GM21529 (cell line): ENCODE measurements at regions not wholly inside any gene's neighbourhood (a gene's known extent, or its start where the extent isn't known, plus 50 kb on each side); places are given as distances from the start of the nearest gene placed in this dataset.
"Not testable (repeated sequence)": the region's sequence is repeated elsewhere in the genome, so short reads cannot be mapped to it uniquely, and the experiment has no call there.

Source experiments
- ATAC-seq: cut with Tn5 transposase; IDR thresholded peaks from one replicate; pipeline ENCODE4 v1.9.1; 2021; ENCODE audit not compliant: unreplicated experiment

- ATAC-seq = no peak
These were observed 181.4 kb upstream of the UGT8 start for GRCh38 chr4:114417214-114417613.

- no peak for ATAC-seq
These were observed 178.5 kb upstream of the UGT8 start for GRCh38 chr4:114420069-114420468.

GRCh38 chr4:114423582-114423981 lies 175.0 kb upstream of the UGT8 start:
- peak; percentile 100 for ATAC-seq

- ATAC-seq = no peak
These were observed 163.5 kb upstream of the UGT8 start for GRCh38 chr4:114435116-114435515.

GRCh38 chr4:114442856-114443255 lies 155.8 kb upstream of the UGT8 start:
- no peak for ATAC-seq

GRCh38 chr4:114444211-114444610 lies 154.4 kb upstream of the UGT8 start:
- ATAC-seq = no peak

- not testable (repeated sequence) for ATAC-seq
These were observed 150.6 kb upstream of the UGT8 start for GRCh38 chr4:114447963-114448516.

GRCh38 chr4:114458728-114459127 lies 139.9 kb upstream of the UGT8 start:
- ATAC-seq = no peak

GRCh38 chr4:114464726-114465272 lies 133.8 kb upstream of the UGT8 start:
- ATAC-seq = no peak

- ATAC-seq = no peak
These were observed 132.8 kb upstream of the UGT8 start for GRCh38 chr4:114465766-114466165.

- no peak for ATAC-seq
These were observed 132.3 kb upstream of the UGT8 start for GRCh38 chr4:114466299-114466698.

GRCh38 chr4:114472269-114473032 lies 126.2 kb upstream of the UGT8 start:
- no peak for ATAC-seq

- no peak for ATAC-seq
These were observed 124.3 kb upstream of the UGT8 start for GRCh38 chr4:114474188-114474800.

GRCh38 chr4:114476310-114476709 lies 122.3 kb upstream of the UGT8 start:
- ATAC-seq = no peak

- ATAC-seq = no peak
These were observed 119.0 kb upstream of the UGT8 start for GRCh38 chr4:114479595-114479994.

GRCh38 chr4:114481856-114482255 lies 116.8 kb upstream of the UGT8 start:
- ATAC-seq = no peak

GRCh38 chr4:114487101-114487500 lies 111.5 kb upstream of the UGT8 start:
- no peak for ATAC-seq

GRCh38 chr4:114488301-114488982 lies 110.2 kb upstream of the UGT8 start:
- no peak for ATAC-seq

GRCh38 chr4:114494246-114494803 lies 104.3 kb upstream of the UGT8 start:
- ATAC-seq = no peak

- ATAC-seq = no peak
These were observed 103.1 kb upstream of the UGT8 start for GRCh38 chr4:114495471-114495928.

GRCh38 chr4:114497116-114497515 lies 101.5 kb upstream of the UGT8 start:
- ATAC-seq = no peak
